C4-2B (cell line): ENCODE measurements at regions not wholly inside any gene's neighbourhood (a gene's known extent, or its start where the extent isn't known, plus 50 kb on each side); places are given as distances from the start of the nearest gene placed in this dataset.

Experiments used
- ZFX ChIP-seq: fragments of 450-650 bp; IDR thresholded peaks from 2 replicates; pipeline ENCODE4 v1.6.1; 2017
- TF ChIP-seq, protein P1 (sequence below): fragments of 450-650 bp; conservative IDR thresholded peaks from 2 replicates; pipeline ENCODE4 v1.5.1; 2017; ENCODE audit warnings: mild to moderate bottlenecking

- TF ChIP-seq, protein P1, sequence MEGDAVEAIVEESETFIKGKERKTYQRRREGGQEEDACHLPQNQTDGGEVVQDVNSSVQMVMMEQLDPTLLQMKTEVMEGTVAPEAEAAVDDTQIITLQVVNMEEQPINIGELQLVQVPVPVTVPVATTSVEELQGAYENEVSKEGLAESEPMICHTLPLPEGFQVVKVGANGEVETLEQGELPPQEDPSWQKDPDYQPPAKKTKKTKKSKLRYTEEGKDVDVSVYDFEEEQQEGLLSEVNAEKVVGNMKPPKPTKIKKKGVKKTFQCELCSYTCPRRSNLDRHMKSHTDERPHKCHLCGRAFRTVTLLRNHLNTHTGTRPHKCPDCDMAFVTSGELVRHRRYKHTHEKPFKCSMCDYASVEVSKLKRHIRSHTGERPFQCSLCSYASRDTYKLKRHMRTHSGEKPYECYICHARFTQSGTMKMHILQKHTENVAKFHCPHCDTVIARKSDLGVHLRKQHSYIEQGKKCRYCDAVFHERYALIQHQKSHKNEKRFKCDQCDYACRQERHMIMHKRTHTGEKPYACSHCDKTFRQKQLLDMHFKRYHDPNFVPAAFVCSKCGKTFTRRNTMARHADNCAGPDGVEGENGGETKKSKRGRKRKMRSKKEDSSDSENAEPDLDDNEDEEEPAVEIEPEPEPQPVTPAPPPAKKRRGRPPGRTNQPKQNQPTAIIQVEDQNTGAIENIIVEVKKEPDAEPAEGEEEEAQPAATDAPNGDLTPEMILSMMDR: no peak
- no peak for TF ChIP-seq ZFX
Observed at GRCh38 chr7:45993621-45994020, 72.5 kb upstream of the IGFBP3 start.
